ENCODE measurements at regions not wholly inside any gene's neighbourhood (a gene's known extent, or its start where the extent isn't known, plus 50 kb on each side); places are given as distances from the start of the nearest gene placed in this dataset.

- DNase-seq = no peak
These were observed 526.9 kb downstream of the BNC2 start for GRCh38 chr9:16343249-16344237.

GRCh38 chr9:16344343-16344742 is 526.1 kb downstream of the BNC2 start:
- DNase-seq = no peak

- DNase-seq = no peak
These were observed 524.6 kb downstream of the BNC2 start for GRCh38 chr9:16345902-16346301.

- no peak for DNase-seq
These were observed 522.6 kb downstream of the BNC2 start for GRCh38 chr9:16347886-16348285.

GRCh38 chr9:16348531-16348930 is 521.9 kb downstream of the BNC2 start:
- DNase-seq = no peak

GRCh38 chr9:16352251-16352650 is 518.2 kb downstream of the BNC2 start:
- DNase-seq = no peak

- no peak for DNase-seq
These were observed 517.6 kb downstream of the BNC2 start for GRCh38 chr9:16352791-16353401.

GRCh38 chr9:16356196-16356765 is 514.2 kb downstream of the BNC2 start:
- no peak for DNase-seq

GRCh38 chr9:16357828-16358227 is 512.6 kb downstream of the BNC2 start:
- no peak for DNase-seq

- no peak for DNase-seq
These were observed 511.7 kb downstream of the BNC2 start for GRCh38 chr9:16358751-16359150.
